HCEC 1CT (cell line): ENCODE measurements at regions not wholly inside any gene's neighbourhood (a gene's known extent, or its start where the extent isn't known, plus 50 kb on each side); places are given as distances from the start of the nearest gene placed in this dataset.
A peak's percentile ranks its signal among the peaks of the same experiment; 100 is the strongest.
"Not testable (repeated sequence)": the region's sequence is repeated elsewhere in the genome, so short reads cannot be mapped to it uniquely, and the experiment has no call there.

ENCODE experiments used
- DNase-seq: peaks from one replicate; pipeline ENCODE4 v3.0.0-alpha.2; 2017

DNA sequence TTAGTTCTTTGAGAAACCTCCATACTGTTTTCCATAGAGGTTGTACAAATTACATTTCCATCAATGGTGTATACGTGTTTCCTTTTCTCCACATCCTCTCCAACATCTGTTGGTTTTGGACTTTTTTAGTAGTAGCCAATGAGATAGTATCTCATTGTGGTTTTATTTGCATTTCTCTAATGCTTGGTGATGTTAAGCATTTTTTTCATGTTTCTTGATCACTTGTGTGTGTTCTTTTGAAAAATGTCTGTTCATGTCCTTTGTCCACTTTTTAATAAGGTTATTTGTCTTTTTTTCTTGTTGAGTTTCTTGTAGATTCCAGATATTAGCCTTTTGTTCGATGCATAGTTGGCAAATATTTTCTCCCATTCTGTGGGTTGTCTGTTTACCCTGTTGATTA lies 392.3 kb upstream of the ZEB2 start:
- DNase-seq = no peak

DNA sequence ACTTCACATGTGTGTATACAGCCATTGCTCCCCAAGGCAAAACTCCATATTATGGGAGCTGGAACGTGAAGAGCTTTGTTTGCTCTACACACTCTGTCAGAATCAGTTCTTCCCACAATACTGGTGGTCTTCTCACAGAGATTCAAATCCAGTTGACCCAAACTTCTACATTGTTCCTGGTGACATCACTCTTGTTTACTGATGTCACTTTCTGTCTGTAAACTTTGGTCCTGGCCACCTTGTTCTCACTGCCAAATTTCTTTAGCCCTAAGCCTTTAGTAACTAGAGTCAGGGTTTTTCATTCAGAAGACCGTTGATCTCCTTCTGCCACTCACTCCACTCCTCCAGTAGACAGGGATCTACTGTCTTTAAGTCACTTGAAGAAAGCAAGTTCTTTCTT lies 386.0 kb upstream of the ZEB2 start:
- no peak for DNase-seq

DNA sequence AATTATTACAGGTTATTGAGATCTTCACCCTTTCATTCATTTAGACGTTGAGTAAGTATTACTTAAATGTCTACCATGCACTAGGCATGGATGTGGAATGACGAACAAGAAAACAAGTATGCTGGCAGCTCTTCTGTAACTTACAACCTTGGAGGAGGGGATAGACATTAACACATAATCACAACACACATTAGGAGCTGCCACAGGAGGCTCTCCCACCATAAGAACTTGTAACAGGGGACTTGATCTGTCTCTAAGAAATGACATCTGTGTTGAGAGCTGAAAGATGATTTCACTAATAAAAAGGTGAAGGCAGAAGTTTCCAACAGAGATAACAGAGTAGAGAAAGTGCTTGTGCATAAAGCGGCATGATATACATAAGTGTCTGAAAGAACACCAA lies 384.7 kb upstream of the ZEB2 start:
- DNase-seq = no peak

DNA sequence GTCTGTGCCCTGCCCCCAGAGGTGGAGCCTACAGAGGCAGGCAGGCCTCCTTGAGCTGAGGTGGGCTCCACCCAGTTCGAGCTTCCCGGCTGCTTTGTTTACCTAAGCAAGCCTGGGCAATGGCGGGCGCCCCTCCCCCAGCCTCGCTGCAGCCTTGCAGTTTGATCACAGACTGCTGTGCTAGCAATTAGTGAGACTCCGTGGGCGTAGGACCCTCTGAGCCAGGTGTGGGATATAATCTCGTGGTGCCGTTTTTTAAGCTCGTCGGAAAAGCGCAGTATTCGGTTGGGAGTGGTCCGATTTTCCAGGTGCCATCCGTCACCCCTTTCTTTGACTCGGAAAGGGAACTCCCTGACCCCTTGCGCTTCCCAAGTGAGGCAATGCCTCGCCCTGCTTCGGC lies 383.1 kb upstream of the ZEB2 start:
- DNase-seq = not testable (repeated sequence)

DNA sequence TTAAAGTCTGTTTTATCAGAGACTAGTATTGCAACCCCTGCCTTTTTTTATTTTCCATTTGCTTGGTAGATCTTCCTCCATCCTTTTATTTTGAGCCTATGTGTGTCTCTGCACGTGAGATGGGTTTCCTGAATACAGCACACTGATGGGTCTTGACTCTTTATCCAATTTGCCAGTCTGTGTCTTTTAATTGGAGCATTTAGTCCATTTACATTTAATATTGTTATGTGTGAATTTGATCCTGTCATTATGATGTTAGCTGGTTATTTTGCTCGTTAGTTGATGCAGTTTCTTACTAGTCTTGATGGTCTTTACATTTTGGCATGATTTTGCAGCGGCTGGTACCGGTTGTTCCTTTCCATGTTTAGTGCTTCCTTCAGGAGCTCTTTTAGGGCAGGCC lies 381.5 kb upstream of the ZEB2 start:
- DNase-seq = not testable (repeated sequence)

DNA sequence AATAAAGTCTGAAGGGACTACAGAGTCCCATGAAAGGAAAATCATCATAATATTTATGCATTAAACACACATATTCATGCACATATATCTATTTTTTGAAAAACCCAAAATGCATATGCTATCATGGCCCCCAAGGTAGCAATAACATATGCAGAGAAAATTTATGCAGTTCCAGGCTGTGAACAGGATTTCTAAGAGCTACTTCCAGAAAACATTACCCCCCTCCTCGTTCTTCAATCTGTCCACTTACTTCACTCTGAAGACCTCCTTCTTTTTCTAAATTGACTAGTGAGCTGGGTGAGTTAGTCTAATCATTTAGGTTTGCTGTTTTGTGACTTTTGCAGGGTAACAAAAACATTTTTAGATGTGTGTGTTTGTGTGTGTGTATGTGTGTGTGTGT lies 376.4 kb upstream of the ZEB2 start:
- DNase-seq = no peak

DNA sequence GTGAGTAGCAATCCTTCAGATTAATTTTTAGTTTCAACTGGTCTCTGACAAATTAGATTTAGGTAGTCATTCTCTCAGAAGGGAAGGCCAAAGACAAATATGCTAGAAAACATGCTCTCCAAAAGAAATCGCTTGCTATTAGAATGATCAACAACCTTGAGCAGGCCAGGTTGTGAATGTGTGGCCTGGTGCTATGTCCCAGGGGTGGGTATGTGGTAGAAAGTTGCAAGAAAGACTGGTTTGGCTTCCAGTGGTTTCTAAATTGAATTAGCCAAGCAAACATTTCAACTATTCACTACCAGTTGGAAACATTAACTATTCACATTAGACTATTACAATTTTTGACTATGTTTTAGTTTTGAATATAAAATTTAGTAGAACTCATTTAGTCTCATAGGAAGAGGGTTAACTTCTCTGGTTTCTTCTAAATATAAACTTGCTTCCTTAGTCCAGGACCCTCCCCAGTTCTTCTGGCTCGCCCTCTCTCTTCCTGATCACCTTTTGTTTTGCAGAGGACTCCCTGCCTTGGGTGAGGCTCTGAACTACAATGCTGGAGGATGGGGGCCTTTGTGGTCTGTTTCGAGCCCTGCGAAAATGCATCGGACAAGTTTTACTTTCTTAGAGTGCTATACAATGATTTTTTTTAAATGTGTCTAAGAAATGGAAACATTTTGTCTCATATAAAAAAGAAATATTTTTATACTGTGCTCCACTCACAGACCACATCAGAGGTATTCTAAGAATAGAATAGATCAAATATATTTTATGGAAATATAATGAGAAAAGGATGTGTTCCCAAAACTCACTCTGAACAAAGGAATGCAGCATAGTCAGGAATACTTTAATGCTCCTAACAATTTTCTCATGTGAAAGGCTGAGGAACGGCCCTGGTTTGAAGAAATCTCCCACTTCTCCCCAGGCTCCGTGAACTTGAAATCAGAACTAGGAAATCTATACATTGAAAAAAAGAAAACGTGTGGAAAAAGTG lies 375.0 kb upstream of the ZEB2 start:
- no peak for DNase-seq

DNA sequence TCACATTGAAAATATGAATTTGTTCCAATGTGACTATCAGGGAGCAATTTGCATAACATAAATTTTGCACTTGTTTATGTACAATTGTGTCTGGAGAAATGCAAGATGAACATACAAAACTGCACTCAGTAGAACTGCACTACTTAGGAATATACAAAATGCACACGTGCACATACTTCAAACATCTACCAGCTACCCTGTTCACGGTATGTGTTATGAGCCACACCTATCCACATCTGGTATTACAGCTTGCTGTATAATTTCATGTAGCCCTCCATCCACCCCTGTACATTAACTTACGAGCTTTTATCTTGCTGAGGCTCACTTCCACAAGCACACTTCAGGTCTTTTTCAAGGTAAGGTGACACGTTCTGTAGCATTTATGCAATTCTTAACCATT lies 373.5 kb upstream of the ZEB2 start:
- no peak for DNase-seq

DNA sequence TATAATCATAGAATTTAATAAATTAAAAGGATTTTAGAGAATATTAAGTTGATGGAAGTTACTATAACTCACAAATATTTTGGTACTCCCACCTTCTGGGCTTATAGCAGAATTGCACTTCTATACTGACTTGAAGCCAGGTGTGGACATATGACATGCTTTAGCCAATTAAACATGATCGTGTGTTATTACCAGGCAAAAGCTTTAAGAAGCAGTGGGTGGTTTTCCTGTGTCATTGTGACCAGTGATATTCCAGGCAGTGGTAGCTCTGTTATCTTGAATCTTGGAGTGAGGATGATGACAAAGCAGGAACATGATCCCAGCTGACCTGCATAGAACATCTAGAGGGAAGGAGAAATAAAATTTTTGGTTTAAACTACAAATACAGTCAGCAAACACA lies 370.9 kb upstream of the ZEB2 start:
- DNase-seq = peak; percentile 35

DNA sequence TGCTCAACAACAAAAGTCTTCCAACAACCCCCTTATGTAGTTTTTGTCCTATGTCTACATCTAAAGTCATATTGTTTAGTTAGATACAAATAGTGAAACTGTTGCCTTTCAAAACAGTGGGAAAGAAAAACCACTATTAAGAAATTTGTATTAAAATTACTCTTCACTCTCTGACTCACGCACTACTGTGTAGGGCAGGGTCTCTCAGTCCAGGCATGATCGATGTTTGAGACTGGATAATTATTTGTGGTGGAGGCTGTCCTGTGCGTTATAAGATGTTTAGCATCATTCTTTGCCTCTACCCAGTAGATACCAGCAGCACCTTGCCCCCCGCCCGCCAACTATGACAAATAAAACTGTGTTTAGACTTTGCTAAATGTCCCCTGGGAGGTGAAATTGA lies 369.4 kb upstream of the ZEB2 start:
- no peak for DNase-seq

DNA sequence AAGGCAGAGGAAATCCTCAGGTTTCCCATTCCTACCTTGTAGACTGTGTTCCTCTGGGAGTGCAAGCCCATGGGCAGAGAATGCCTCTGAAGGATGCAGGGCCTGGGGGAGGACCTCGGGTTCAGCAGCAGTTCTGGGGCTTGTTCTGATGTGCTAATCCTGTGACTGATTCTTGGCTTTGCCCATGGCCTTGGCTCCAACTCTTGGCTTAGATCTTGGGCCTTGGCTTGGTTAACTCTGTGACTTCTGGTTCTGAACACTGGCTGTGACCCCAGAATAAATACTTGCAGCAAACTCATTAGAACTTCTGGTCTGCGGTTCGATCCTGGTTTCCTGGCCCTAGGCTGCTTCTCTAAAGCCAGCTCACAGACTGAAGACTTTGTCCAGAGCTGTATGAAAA lies 366.9 kb upstream of the ZEB2 start:
- no peak for DNase-seq

DNA sequence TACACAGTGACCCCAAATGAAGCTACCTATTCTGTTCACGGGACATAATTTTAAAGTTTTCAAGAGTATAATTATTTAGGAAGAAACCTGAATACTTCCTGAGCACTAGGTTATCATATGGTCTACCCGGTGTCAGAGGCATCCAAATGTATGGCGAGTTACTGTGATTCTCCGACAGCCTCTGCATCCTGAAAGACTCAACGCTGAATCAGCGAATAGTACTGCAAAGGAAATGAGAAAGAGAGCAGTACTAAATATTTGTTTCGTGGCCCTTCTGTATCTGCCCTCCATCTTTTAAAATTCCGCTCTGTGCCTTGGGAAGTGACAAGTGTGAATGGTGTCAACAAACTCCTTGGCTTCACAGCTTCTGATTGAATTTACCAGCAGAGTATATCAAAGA lies 358.0 kb upstream of the ZEB2 start:
- DNase-seq = no peak

DNA sequence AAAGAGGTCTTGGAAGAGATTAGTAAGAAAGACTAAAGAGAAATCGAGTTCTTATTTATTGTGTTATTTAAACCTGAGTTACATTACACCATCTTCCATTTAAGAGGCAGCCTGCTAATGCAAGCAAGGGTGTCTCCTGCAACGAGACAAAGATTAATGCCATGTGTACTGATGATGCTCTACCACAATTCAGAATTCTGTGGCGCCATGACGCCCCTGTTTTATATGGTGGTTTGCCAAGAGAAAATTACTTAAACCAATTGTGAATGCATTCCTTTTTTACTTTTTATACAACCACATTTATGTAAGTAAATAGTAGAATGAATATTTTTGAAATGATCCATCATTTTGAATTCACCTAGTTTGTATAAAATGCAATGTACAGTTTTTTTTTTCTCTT lies 356.1 kb upstream of the ZEB2 start:
- DNase-seq = no peak

DNA sequence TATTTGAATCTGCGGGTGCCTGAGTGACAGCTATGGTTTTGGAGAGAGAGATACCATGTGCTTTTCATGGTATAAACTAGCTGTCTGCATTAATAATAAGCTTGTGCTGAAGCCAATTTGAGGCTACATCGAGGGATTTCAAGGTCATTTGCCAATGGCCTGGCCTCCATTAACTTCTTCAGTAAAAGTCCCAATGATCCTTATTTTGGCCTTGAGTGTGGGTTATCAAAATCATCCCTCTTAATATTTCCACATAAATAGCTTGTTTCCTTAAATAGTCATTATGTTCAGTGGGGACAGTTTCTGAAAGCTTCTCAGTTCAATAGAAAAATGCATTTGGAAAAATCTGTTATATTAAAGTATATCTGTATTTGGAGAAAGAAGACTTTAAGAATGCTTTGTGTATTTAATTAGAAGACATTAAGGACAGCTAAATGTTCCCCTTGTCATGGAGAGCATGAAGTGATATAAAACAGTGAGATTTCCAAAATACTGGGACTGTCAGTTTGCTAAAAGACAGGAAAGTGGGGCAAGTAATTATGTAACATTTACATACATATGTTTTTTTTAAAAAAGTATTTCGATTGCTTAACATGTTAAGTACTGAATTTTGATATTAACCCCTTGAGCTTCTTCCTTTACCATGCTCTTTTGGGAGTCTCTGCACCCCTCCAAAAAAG lies 355.5 kb upstream of the ZEB2 start:
- DNase-seq = no peak

DNA sequence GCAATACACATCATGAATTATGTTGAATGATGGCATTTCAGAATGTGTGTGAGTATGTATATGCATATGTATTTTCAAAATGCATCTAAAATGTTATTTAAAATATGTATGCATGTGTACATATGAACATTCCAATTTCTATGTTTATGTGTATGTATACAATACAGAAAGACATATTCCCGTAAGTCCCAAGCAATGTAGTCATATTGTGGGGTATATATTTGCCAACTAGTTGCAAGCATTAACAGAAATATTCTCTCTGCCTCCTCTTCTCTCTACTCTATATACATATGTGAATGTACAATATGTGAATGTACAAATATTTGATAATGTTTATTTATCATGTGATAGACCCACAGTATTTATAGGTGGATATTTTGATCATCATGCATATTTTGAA lies 345.8 kb upstream of the ZEB2 start:
- no peak for DNase-seq

DNA sequence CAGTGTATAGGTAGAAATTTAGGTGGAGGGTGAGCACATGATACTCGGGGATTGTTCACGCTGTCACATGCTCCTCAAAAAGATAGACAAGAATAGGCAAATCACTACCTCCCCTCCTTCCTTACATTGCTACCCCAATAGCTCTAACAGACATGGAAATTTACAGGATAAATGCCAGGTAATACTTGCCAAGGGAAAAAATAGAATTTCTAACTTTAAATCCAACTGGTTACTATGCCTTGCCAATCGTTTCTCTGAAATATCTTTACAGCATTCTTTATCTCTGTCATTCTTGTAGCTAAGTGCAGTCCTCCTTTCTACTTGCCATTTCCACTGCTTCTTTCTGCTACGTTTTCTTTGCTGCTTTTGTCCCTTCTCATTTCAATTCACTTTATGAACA lies 339.8 kb upstream of the ZEB2 start:
- DNase-seq = no peak

DNA sequence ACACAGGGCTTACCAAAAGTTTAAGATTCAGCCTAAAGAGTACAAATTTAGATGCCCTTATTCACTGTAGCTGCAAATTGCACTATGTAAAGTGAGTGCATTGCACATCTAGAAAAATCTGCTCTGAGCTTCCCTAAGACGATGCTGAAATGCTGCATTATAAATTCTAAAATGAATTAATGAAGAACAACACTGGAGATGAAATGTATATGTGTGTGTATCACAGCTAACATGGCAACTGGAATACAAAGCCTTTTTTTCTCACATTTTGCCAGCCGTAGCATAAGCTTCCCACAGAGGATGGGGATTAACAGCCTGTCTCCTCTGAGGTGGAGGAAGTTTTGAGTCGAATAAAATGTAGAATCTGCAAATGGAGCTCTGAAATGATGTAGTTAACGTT lies 338.3 kb upstream of the ZEB2 start:
- DNase-seq = no peak

DNA sequence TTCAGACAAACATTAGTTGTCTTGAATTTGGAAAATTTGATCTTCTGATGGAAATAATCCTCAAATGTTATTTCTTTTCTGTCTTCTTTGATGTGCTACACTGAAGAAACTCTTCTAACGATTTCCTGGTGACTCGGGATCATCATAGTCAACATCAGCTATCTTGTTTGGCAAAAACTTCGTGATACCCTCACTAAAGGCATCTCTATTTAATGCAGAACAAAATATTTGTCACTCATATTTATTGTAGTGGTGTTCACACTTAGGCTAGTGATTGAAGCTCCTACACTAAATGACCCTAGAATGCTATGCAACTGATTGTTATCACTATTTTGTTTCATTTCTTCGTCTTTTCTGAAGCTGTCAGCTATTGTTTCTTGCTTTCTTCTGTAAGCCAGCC lies 334.7 kb upstream of the ZEB2 start:
- no peak for DNase-seq

DNA sequence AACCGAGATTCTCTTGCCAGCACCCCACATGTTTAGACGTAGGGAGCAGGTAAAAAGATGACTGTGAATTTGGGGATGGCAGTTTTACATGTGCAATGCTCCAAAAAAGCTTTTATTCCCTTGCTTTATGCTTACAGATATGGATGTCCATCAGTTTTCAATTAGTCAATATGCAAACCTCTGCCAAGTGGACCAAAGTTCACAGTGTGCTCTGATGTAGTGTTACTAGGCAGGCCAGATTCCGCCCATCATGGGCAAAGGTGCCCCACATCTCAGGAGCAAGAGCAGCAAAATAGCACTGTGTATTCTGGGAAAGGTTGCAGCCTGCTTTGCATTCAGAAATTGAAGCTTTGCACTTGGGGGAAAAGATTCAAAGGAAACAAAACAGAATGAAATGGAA lies 329.7 kb upstream of the ZEB2 start:
- DNase-seq = no peak

DNA sequence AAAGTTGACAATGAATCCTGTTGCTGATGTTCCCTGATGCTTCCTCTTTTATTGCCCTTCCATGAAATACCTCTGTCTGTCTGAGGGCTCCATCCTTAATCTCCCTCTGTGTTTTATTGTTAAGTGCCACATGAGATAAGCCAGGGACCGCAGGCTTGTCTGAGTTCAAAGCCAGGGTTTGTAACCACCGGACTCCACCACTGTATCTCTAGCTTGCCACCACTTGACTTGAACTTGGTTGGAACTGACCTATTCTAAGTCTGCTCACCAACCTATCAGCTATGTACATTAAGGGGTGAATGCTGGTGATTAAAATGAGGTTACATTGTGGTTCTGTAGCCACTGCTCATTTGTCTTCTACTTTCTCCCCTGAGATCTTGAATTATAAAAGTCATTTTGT lies 328.5 kb upstream of the ZEB2 start:
- DNase-seq = no peak

DNA sequence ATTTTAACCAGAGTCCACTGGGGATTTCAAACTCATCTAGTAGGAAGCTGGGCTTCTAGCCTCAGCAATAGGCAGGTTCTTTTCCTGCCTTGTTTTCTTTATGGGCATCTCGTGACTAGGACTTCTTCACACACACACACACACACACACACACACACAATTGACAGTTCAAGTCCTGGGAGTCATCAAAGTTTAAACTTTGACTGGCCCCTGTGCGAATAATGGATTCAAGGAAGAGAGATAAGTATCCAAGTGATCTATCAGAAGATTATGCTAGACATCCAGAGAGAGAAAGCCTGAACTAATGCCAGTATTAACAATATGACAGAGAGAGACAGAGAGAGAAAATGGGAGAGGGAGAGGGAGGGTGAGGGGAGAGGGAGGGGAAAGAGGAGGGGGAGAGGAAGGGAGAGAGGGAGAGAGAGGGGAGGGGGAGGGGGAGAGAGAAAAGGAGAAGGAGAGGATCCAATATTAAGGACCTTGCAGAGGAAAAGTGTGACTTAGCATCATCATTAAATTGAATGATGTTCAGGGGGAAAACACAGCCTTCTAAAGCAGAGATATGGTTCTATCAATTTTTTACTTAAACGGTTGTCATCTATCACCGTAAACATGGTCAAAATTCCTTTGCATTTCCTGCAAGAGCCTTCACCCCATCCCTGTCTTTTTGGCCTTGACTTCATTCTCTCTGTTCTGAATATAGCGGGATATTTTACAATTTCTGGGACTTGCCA lies 327.6 kb upstream of the ZEB2 start:
- DNase-seq = no peak

DNA sequence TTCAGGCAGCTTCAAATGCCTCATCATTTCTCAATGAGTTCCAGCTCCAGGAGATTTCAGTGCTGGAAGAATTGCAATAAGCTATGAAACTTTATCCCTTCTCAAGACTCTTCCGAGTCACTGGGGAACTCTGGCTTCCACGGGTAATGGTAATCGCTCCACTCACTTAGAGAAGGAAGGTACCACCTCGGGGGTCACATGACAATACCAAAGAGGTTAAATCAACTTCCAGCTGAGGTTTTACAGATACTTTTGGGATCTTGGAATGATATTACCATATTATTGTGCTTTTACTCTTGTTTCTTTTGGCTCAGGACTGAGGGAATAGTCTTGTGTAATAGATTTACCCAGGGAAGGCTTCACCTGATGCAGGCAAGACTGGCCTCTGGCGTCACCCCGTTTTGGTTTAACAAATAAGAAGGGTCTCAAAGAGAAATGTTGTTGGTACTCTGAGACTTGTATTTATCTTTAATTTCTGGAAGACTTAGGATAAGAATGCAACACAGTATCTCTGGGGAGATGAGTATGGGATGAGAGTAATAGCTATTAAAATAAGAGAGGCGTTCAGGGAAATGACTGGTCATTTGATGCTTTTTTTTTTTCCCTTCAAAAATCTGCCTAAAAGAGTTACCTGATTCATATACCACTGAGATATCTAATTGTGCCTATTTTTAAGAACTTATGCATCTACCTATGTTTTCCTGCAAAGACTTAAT lies 316.9 kb upstream of the ZEB2 start:
- no peak for DNase-seq
